ENCODE measurements at regions not wholly inside any gene's neighbourhood (a gene's known extent, or its start where the extent isn't known, plus 50 kb on each side); places are given as distances from the start of the nearest gene placed in this dataset.
A peak's percentile ranks its signal among the peaks of the same experiment; 100 is the strongest.

- Mint-ChIP-seq H3K36me3 (no peaks in the 10 kb centered on the region), H3K27ac (no peak overlapping the region), H3K9me3 (no peaks in the 10 kb centered on the region), H3K4me3 (no peak overlapping the region), H3K27me3 (peaks cover 4 to 13% of the 10 kb centered on the region in 2 donors), H3K4me1 (no peaks in the 10 kb centered on the region)
- POLR2A ChIA-PET = no interaction called here
- no peaks in the 10 kb centered on the region for H3K9me3 ChIP-seq (ENCODE audit: low read length)
- no peaks in the 10 kb centered on the region for H3K4me1 ChIP-seq (ENCODE audit: insufficient read depth, low read length)
- no peak overlapping the region for H3K4me3 ChIP-seq (ENCODE audit: low read length)
- no peaks in the 10 kb centered on the region for H3K27me3 ChIP-seq (ENCODE audit: insufficient read depth, low read length, poor library complexity, severe bottlenecking)
- DNase-seq = no peak
- CTCF ChIA-PET = interaction anchor here (1.2 kb wide), 1 partner anchor 15 kb away, joined by 3 read pairs; no protein-coding TSS in a partner anchor
- H3K36me3 ChIP-seq (ENCODE audit: insufficient read depth, low read length) = no peaks in the 10 kb centered on the region
- H3K27ac ChIP-seq (ENCODE audit: low read depth, low read length) = no peak overlapping the region
Measured at GRCh38 chr10:21437770-21438382, 87.6 kb downstream of the SKIDA1 start.

GRCh38 chr10:21432266-21432665, 93.2 kb downstream of the SKIDA1 start:
- peaks cover 0 to 3% (median 0%) of the 10 kb centered on the region in 5 donors for H3K9me3 Mint-ChIP-seq
- H3K9me3 ChIP-seq (ENCODE audit: low read length) = no peaks in the 10 kb centered on the region
- no peaks in the 10 kb centered on the region for H3K36me3 ChIP-seq (ENCODE audit: insufficient read depth, low read length)
- POLR2A ChIA-PET = no interaction called here
- no peak overlapping the region for H3K4me3 ChIP-seq (ENCODE audit: low read length)
- CTCF ChIA-PET = no interaction called here
- no peaks in the 10 kb centered on the region for H3K27me3 ChIP-seq (ENCODE audit: insufficient read depth, low read length, poor library complexity, severe bottlenecking)
- no peak overlapping the region for H3K27ac ChIP-seq (ENCODE audit: low read depth, low read length)
- no peak for DNase-seq
- H3K27me3 Mint-ChIP-seq = peaks cover 7 to 21% of the 10 kb centered on the region in 2 donors
- no peaks in the 10 kb centered on the region for H3K4me1 Mint-ChIP-seq
- no peaks in the 10 kb centered on the region for H3K4me1 ChIP-seq (ENCODE audit: insufficient read depth, low read length)
- no peak overlapping the region for H3K4me3 Mint-ChIP-seq
- no peak overlapping the region for H3K27ac Mint-ChIP-seq
- no peaks in the 10 kb centered on the region for H3K36me3 Mint-ChIP-seq

- H3K27ac Mint-ChIP-seq = peak overlapping the region in 1 of 8 donors; percentile 71
- no peaks in the 10 kb centered on the region for H3K36me3 Mint-ChIP-seq
- H3K4me1 Mint-ChIP-seq = no peaks in the 10 kb centered on the region
- ChIA-PET CTCF (no interaction called here), POLR2A (no interaction called here)
- Histone ChIP-seq H3K9me3 (ENCODE audit: low read length) (no peaks in the 10 kb centered on the region), H3K36me3 (ENCODE audit: insufficient read depth, low read length) (no peaks in the 10 kb centered on the region), H3K4me1 (ENCODE audit: insufficient read depth, low read length) (no peaks in the 10 kb centered on the region), H3K27ac (ENCODE audit: low read depth, low read length) (no peak overlapping the region), H3K4me3 (ENCODE audit: low read length) (no peak overlapping the region), H3K27me3 (ENCODE audit: insufficient read depth, low read length, poor library complexity, severe bottlenecking) (no peaks in the 10 kb centered on the region)
- DNase-seq = no peak
- peaks cover 7 to 21% of the 10 kb centered on the region in 2 donors for H3K27me3 Mint-ChIP-seq
- H3K4me3 Mint-ChIP-seq = no peak overlapping the region
- peaks cover 0 to 3% (median 0%) of the 10 kb centered on the region in 5 donors for H3K9me3 Mint-ChIP-seq
Measured at GRCh38 chr10:21431799-21432198, 93.7 kb downstream of the SKIDA1 start.

GRCh38 chr10:21427804-21428481, 97.5 kb downstream of the SKIDA1 start:
- Histone ChIP-seq H3K27ac (ENCODE audit: low read depth, low read length) (no peak overlapping the region), H3K9me3 (ENCODE audit: low read length) (no peaks in the 10 kb centered on the region), H3K4me3 (ENCODE audit: low read length) (no peak overlapping the region), H3K4me1 (ENCODE audit: insufficient read depth, low read length) (no peaks in the 10 kb centered on the region), H3K36me3 (ENCODE audit: insufficient read depth, low read length) (no peaks in the 10 kb centered on the region), H3K27me3 (ENCODE audit: insufficient read depth, low read length, poor library complexity, severe bottlenecking) (no peaks in the 10 kb centered on the region)
- no peak for DNase-seq
- no peak overlapping the region for H3K4me3 Mint-ChIP-seq
- H3K36me3 Mint-ChIP-seq = no peaks in the 10 kb centered on the region
- H3K4me1 Mint-ChIP-seq = no peaks in the 10 kb centered on the region
- peaks cover 0 to 3% (median 0%) of the 10 kb centered on the region in 5 donors for H3K9me3 Mint-ChIP-seq
- CTCF ChIA-PET = no interaction called here
- POLR2A ChIA-PET = no interaction called here
- H3K27me3 Mint-ChIP-seq = peaks cover 5 to 9% of the 10 kb centered on the region in 2 donors
- H3K27ac Mint-ChIP-seq = no peak overlapping the region

GRCh38 chr10:21424459-21424861, 101.0 kb downstream of the SKIDA1 start:
- ChIA-PET CTCF (interaction anchor here (0.6 kb wide), 1 partner anchor 36 kb away, joined by 3 read pairs; no protein-coding TSS in a partner anchor), POLR2A (no interaction called here)
- H3K4me1 Mint-ChIP-seq = no peaks in the 10 kb centered on the region
- no peak overlapping the region for H3K27ac Mint-ChIP-seq
- peaks cover 1 to 5% of the 10 kb centered on the region in 2 donors for H3K27me3 Mint-ChIP-seq
- no peak overlapping the region for H3K4me3 ChIP-seq (ENCODE audit: low read length)
- no peaks in the 10 kb centered on the region for H3K4me1 ChIP-seq (ENCODE audit: insufficient read depth, low read length)
- H3K9me3 Mint-ChIP-seq = peaks cover 0 to 2% (median 0%) of the 10 kb centered on the region in 5 donors
- H3K36me3 ChIP-seq (ENCODE audit: insufficient read depth, low read length) = no peaks in the 10 kb centered on the region
- no peak overlapping the region for H3K27ac ChIP-seq (ENCODE audit: low read depth, low read length)
- no peaks in the 10 kb centered on the region for H3K36me3 Mint-ChIP-seq
- no peaks in the 10 kb centered on the region for H3K9me3 ChIP-seq (ENCODE audit: low read length)
- no peak for DNase-seq
- no peak overlapping the region for H3K4me3 Mint-ChIP-seq
- H3K27me3 ChIP-seq (ENCODE audit: insufficient read depth, low read length, poor library complexity, severe bottlenecking) = no peaks in the 10 kb centered on the region

- no peak for DNase-seq
- ChIA-PET POLR2A (no interaction called here), CTCF (no interaction called here)
- Mint-ChIP-seq H3K9me3 (peaks cover 0 to 2% (median 0%) of the 10 kb centered on the region in 5 donors), H3K27ac (peak overlapping the region in 1 of 8 donors; percentile 22), H3K36me3 (no peaks in the 10 kb centered on the region), H3K4me3 (no peak overlapping the region), H3K4me1 (no peaks in the 10 kb centered on the region), H3K27me3 (peaks cover 1 to 5% of the 10 kb centered on the region in 2 donors)
- Histone ChIP-seq H3K27me3 (ENCODE audit: insufficient read depth, low read length, poor library complexity, severe bottlenecking) (no peaks in the 10 kb centered on the region), H3K9me3 (ENCODE audit: low read length) (no peaks in the 10 kb centered on the region), H3K4me3 (ENCODE audit: low read length) (no peak overlapping the region), H3K36me3 (ENCODE audit: insufficient read depth, low read length) (no peaks in the 10 kb centered on the region), H3K27ac (ENCODE audit: low read depth, low read length) (no peak overlapping the region), H3K4me1 (ENCODE audit: insufficient read depth, low read length) (no peaks in the 10 kb centered on the region)
Measured at GRCh38 chr10:21423850-21424249, 101.6 kb downstream of the SKIDA1 start.

GRCh38 chr10:21423338-21423737, 102.1 kb downstream of the SKIDA1 start:
- Mint-ChIP-seq H3K27ac (peak overlapping the region in 1 of 8 donors; percentile 9), H3K4me3 (no peak overlapping the region)
- H3K27ac ChIP-seq (ENCODE audit: low read depth, low read length) = no peak overlapping the region

GRCh38 chr10:21421794-21422193, 103.7 kb downstream of the SKIDA1 start:
- no peak overlapping the region for H3K27ac ChIP-seq (ENCODE audit: low read depth, low read length)
- ChIA-PET POLR2A (no interaction called here), CTCF (interaction anchor here (1.4 kb wide), 1 partner anchor 15 kb away, joined by 3 read pairs; no protein-coding TSS in a partner anchor)
- Mint-ChIP-seq H3K27ac (peak overlapping the region in 1 of 8 donors; percentile 47), H3K9me3 (no peaks in the 10 kb centered on the region), H3K36me3 (no peaks in the 10 kb centered on the region), H3K4me3 (no peak overlapping the region), H3K27me3 (peaks cover 5 to 10% of the 10 kb centered on the region in 2 donors), H3K4me1 (no peaks in the 10 kb centered on the region)
- no peak overlapping the region for H3K4me3 ChIP-seq (ENCODE audit: low read length)
- H3K9me3 ChIP-seq (ENCODE audit: low read length) = no peaks in the 10 kb centered on the region
- no peaks in the 10 kb centered on the region for H3K27me3 ChIP-seq (ENCODE audit: insufficient read depth, low read length, poor library complexity, severe bottlenecking)
- H3K36me3 ChIP-seq (ENCODE audit: insufficient read depth, low read length) = no peaks in the 10 kb centered on the region
- no peak for DNase-seq
- no peaks in the 10 kb centered on the region for H3K4me1 ChIP-seq (ENCODE audit: insufficient read depth, low read length)

More at GRCh38 chr10:21423338-21423737, 102.1 kb downstream of the SKIDA1 start:
- H3K27me3 Mint-ChIP-seq = peaks cover 4 to 5% of the 10 kb centered on the region in 2 donors
- Histone ChIP-seq H3K9me3 (ENCODE audit: low read length) (no peaks in the 10 kb centered on the region), H3K4me1 (ENCODE audit: insufficient read depth, low read length) (no peaks in the 10 kb centered on the region), H3K27me3 (ENCODE audit: insufficient read depth, low read length, poor library complexity, severe bottlenecking) (no peaks in the 10 kb centered on the region), H3K36me3 (ENCODE audit: insufficient read depth, low read length) (no peaks in the 10 kb centered on the region), H3K4me3 (ENCODE audit: low read length) (no peak overlapping the region)
- H3K4me1 Mint-ChIP-seq = no peaks in the 10 kb centered on the region
- POLR2A ChIA-PET = no interaction called here
- no peaks in the 10 kb centered on the region for H3K9me3 Mint-ChIP-seq
- no peaks in the 10 kb centered on the region for H3K36me3 Mint-ChIP-seq
- no peak for DNase-seq
- CTCF ChIA-PET = no interaction called here

Measured in CD8-positive, alpha-beta memory T cell (primary cell).